NCI-H748 treated with DMSO at 0.1 percent for 48 hours (cell line): ENCODE measurements at regions not wholly inside any gene's neighbourhood (a gene's known extent, or its start where the extent isn't known, plus 50 kb on each side); places are given as distances from the start of the nearest gene placed in this dataset.
"Not testable (repeated sequence)": the region's sequence is repeated elsewhere in the genome, so short reads cannot be mapped to it uniquely, and the experiment has no call there.

Experiments
- DNase-seq: peaks from one replicate; lab custom pipeline; 2025; lab: John Stamatoyannopoulos, UW

DNA sequence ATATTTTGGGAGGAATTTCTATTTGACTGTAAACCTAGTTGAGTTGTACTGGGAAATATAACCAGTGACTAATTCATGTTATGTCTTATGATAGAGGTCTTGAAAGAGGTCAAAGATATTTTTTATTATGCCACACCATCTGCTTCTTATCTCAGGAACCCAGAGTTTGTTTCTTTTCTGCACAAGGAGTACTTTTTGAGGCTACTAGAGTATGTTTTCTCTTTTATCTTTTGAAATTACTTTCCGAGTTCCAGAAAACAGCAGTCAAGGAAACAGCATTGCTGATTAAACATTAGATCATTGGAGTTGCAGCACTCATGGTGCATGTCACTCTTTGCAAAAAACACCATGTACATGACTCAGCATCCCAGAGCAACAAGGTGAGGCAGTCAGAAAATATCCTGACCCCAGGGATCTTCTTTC, 645.8 kb upstream of the NR2F2 start:
- DNase-seq, result no peak

DNA sequence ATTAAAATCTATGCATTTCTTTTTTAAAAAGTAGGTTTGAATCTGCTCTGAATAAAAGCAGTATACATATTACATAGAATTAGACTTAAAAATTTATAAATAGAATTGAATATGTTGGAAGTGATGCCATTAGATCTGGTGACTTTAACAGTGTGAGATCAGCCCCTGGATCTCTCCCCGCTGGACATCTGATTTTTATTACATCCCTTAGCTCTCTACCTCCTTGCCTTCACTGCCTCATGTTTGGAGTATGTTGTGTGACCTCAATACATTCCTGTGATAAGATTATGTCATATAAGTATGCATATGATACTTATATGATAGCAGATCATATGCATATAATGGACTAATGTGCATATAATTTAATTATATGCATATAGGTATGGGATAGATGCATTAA, 643.4 kb upstream of the NR2F2 start:
- no peak for DNase-seq

DNA sequence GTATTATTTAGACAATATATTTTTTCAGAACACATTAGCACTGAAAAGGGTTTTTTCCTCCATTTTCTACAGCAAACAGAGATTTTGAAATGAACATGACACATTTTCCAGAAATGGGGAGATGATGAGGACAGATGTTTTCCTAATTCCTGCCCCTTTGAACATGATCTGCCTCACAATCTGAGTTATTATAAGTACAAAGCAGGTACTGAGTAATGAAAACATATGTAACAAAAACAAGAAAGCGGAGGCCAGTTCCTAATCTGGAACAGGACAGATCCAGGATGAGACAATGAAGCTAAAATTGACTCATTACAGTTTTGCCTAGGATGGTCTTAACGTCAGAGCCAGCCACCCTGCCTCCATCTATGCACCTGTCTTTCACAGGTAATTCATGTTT, 642.8 kb upstream of the NR2F2 start:
- DNase-seq, result no peak

DNA sequence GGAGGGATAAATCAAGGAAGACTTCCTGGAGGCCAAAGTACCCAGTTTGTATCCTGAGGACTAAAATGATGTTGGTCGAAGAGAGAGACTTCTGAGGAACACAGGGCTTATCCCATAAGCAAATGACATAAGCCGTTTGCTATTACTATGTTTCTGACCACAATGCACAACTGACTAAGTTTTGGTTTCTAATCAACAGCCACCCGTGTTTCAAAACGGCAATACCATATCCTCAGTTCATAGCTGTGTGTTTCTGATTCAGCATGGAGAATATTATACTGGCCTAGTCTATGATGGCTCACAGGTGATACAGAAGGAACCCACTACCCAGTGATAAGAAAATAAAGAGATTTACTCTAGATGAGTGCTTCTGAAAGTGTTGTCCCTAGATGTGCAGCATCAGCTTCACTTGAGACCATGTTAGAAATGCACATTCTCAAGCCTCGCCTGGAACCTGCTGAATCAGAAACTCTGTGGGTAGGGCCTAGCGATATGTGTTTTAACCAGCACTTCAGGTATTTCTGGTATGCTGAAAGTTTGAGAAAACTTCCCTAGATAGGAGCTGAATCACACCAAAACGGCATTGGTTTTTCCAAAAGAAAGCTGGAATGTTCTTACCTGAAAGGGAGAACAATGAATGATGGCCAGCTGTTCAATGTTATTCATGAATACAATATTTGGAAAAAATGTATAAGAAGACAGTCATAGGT, 639.7 kb upstream of the NR2F2 start:
- DNase-seq, result no peak

DNA sequence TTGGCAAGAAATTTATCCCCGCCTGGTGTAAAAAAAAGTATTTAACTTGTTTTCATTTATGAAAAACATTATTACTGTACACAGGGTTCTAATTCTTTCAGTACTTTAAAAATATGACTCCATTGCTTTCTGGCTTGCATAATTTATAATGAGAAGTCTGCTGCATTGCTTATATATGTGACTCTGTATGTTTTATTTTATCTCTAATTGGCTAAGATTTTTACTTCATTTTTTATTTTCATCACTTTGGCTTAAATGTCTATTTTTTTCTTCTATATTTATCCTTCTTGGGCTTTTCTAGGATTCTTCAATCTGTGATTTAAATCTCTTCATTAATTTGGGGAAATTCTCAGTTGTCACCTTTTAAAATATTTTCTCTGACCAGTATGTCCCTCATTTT, 636.6 kb upstream of the NR2F2 start:
- DNase-seq, result no peak

DNA sequence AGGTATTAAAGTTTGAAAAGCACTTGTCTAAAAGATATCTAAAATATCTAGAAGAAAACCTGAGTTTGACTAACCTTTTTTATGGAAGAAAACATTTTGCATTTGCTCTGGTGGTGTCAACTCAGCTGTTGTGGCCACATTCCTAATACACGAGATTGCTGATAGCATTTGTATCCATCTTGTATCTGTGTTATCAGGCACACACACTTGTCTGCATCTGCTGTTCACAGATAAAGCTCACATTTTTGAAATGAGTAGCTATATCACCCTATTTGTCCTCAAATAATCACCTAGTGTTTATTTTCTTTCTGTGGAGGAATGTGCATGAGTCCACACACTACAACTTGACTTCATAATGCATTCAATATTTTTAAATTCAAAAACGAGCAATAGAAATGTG, 632.3 kb upstream of the NR2F2 start:
- DNase-seq, result no peak

DNA sequence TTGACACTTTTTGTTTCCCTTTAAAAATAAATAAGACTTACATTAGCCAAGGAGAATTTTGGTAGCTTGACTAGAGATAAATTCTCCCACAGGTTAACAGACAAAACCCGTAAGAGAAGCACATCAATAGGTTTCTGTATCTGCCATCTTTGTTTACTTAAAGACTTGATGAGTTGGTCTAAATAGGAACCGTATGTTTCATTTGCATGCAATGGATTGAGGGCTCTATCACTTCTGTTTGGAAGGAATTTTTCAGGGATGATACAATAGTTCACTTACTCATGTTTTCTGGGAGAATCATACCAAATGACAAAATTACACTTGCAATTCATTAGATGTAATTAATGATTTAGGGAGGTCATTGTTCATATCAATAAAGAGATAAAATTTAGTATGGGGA, 631.5 kb upstream of the NR2F2 start:
- DNase-seq, result no peak

DNA sequence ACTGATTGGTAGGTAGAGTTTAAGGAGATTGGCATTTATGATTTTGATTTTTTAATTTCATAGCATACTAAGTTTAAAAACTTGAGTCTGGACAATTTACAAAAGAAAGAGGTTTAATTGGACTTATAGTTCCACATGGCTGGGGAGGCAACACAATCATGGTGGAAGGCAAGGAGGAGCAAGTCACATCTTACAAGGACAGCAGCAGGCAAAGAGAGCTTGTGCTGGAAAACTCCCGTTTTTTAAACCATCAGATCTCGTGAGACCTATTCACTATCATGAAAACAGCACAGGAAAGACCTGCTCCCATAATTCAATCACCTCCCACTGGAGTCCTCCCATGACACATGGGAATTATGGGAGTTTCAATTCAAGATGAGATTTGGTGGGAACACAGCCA, 630.9 kb upstream of the NR2F2 start:
- no peak for DNase-seq

DNA sequence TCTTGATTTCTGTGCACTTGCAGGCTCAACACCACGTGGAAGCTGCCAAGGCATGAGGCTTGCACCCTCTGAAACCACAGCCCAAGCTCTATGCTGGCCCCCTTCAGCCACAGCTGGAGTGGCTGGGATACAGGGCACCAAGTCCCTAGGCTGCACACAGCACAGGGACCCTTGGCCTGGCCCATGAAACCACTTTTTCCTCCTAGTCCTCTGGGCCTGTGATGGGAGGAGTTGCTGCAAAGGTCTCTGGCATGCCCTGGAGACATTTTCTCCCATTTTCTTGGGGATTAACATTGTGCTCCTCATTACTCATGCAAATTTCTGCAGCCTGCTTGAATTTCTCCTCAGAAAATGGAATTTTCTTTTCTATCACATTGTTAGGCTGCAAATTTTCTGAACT, 629.8 kb upstream of the NR2F2 start:
- not testable (repeated sequence) for DNase-seq

DNA sequence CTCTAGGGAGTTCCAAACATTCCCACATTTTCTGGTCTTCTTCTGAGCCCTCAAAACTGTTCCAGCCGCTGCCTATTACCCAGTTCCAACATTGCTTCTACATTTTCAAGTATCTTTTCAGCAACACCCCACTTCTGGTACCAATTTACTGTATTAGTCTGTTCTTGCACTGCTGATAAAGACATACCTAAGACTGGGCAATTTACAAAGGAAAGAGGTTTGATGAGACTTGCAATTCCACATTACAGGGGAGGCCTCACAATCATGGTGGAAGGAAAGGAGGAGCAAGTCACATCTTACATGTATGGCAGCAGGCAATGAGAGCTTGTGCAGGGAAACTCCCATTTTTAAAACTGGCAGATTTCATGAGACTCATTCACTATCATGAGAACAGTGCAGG, 629.1 kb upstream of the NR2F2 start:
- no peak for DNase-seq

DNA sequence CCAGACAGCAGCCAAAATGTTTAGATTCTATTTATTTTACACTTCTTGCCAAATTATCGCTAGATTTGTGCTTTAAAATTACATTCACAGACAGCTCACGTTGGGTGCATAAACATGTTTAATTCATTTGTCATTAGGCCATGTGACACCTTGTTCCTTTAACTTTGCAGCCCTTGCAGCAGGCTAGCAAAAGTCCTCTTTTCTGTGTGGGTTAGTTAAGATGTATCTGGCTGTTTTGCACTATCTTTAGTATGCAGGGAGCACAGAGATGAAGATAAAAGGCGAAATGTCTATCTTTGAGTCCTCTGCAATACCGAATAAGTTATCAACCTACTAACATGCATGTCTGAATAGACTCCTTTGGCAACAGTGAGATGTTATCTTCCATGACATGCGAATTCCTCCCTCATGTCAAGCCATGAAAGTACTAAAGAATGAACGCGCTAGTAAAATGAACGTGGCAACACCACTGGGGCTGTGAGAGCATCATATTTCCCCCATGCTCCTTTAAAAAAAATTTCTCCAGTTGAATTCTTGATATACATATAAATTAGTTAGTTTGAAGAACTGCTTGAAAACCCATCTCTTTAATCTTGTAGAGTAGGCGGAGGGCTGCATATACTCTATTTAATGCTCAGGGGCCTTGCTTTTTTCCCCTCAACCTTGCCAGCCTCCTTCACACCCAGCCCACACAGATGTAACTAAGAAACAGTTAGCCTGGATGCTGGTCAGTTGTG, 620.4 kb upstream of the NR2F2 start:
- DNase-seq, result no peak

DNA sequence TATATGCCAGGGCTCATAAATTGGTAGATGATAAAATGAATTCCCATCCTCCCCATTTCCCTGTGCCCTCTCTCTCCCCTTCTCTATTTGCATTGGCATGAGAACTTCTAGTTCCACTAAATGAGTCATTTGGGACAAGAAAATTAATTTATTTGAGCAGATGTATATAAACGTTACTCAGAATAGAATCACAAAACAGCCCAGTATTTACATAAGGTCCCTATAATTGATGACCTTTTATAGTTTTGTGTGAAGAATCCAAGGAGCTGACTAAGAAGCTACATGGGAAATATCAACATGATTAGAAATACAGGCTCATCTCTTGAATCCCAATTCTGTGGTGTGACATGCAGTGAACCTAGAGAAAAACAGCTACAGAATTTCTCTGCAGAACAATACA, 617.7 kb upstream of the NR2F2 start:
- DNase-seq, result no peak

DNA sequence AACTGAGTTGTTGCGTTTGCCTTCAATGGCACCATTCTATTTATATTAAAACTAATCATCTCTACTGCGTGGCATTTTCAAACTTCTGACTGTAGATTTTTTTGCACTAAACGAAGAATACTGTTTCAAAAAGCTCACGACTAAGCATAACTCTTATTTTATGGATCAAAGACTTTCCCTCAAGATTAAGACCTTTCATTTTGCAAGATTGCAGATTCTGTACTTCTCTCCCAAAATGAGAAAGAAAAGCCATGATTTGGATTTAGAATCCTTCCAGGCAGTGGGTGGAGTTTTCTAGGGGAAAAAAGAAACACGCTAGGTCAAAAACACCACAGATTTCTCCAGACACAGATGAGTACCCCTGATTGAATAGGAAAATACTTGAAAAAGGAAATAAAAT, 617.2 kb upstream of the NR2F2 start:
- DNase-seq, result no peak

DNA sequence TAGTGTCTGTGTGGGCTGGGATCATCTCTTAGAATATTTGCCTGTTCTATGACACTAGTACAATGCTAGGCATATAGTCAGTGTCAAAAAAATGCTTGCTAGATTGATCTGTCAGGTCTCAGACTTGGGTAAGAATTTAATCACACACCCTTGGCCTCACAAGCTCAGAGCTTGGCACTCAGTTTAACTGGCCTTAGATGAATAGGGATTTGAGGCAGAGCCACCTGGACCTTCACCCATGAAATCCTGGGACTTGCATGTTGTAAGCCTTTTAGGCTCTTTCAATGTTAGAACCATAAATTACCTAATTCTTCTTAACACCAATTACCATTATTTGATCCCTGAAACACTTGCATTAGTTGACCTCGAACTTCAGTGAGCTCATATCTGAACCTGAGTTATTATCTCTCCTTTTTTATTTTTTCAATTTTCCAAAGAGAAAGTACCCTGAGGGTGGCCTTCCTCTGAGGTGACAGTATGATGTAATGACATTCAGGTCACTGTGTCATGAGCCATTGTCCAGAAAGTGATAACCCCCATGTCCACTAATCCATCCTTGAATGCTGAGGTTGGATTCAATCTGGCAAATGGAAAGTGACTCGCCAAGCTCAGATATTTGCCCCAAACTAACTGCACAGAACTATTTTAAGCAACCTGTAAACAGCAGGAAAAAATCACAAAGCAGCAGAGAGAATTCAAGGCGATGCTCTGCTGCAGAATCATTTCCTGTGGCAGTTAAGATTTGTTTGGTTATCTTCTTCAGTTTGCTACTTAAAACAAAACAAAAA, 615.2 kb upstream of the NR2F2 start:
- DNase-seq, result no peak

DNA sequence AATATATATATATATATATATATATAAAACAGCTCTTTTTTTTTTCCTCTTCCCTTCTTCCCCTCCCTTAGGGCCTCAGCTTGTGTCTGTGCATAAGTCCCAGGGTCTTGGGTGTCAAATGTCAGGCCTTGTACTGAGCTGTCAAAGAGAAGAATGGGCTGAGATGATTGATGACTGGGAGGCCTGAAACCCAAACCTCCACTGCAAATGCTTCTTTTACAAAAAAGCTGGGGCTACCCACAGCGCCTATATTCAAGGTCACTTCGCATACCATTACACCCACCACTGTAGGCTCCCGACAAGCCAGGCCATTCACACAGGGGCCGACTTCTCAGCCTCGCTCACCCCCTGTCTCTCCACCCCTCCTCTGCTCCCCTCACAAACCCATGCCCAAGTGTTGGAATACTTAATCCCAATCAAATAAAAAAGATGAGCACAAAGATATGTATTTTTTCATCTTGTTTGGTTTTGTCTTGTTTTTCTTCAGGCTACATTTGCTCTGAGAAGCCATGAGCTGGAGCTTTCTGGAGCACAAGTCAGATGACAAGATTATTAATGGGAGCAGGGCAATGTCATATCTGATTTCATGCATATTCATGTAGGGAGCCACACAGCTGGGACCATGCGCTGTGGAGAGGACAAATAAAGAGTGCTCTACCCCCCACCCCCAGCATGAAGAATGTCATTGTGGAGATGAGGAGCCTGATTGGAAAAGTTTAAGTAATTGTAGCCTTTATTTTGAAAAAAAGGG, 614.4 kb upstream of the NR2F2 start:
- no peak for DNase-seq

DNA sequence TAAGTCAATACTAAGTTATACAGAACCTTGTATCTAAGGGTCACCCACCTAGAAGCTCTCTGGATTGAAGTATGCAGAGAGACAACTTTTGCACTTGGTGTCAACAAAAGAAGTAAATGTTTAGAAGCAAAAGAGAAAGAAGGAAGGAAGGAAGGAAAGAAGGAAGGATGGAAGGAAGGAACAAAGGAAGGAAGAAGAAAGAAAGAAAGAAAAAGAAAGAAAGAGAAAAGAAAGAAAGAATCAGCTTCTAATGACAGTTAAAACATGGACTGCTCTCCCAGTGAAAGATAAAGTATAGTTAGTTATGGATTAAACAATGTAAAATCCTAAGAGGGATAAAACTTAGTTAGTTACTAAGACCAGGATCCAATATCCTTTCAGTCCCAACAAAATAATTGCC, 613.8 kb upstream of the NR2F2 start:
- no peak for DNase-seq

DNA sequence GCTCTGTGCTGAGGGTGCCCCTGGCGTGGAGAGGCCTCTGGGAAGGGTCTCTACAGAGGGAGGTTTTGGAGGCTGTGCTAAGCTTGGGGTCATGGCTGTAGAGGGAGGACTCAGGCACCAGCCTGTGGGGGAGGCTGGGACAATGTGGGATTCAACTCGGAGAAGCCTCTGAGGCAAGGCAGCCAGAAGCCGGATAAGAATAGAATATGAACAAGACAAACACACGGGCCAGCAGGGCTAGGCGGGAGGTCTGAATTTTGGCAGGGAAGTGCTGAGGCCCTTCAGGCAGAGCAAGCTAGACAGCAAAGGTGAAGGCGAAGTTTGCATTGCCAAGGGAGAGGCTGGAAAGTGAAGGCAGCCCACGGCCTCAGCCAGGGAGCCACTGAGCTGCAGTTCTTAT, 612.1 kb upstream of the NR2F2 start:
- DNase-seq, result no peak

DNA sequence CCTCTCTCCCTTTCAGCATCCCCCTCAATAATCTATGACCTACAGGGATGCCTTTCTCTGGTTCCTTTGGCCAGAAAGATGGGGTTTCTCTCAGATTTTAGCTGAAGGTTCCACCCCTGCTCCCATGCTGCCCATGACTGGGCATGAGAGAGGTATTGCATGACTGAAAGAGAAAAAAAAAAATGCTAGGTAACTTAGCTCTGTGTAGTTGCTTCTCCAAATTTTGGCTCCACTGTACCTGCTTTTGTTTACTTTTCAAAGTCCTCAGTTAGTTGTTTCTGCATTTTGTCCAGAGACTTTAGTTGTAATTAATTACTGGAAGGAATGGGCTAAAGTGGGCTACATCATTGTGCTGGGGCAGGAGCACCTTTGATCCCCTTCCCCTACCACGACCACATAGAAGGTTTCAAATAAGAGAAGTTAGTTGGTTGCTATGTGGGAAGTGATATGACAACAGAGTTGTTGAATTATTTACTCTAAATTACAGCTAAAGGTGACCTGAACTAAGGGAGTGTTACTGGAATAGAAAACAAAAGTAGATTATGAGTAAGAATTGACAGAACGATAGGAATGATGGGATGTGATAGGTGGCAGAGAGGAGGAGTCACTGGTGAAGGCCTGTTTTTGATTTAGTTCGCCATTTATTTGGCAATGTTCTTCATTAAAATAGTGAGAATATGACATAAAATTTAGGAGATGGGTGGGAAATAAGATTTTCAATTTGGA, 605.4 kb upstream of the NR2F2 start:
- DNase-seq, result no peak

DNA sequence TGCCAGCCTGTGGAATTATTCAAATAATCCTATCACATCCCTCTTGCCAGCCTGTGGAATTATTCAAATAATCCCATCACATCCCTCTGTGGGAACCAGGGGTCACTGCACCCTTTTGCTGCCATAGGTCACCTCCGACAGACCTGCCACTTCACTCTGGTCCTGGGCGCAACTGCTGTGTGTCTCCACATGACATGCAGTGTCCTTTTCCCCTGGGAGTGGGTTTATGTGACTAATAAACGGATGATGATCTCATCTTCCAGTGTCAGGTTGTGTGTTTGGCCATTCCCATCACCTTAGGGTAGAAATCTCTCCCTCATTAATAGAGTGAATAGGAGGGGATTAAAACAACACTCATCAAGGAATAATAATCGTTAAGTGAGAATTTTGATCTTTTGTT, 603.6 kb upstream of the NR2F2 start:
- DNase-seq, result no peak

DNA sequence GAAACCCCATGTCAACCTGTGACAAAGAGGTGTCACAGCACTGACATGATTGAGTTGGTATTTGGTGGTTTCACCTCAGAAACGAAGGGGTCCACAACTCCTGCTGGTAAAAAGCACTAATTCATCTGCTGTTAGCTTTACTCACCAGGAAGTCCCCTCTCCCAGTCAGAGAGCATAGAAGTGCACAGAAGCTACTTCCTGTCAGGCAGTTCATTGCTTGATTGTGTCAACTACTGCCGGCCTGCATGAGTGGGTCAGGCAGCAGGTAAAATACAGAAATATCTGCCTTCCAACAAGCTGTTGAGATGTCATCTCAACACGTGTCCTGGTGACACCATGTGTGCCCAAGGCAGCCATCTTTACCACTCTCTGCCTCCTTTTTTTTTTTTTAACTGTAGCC, 596.6 kb upstream of the NR2F2 start:
- DNase-seq, result no peak

DNA sequence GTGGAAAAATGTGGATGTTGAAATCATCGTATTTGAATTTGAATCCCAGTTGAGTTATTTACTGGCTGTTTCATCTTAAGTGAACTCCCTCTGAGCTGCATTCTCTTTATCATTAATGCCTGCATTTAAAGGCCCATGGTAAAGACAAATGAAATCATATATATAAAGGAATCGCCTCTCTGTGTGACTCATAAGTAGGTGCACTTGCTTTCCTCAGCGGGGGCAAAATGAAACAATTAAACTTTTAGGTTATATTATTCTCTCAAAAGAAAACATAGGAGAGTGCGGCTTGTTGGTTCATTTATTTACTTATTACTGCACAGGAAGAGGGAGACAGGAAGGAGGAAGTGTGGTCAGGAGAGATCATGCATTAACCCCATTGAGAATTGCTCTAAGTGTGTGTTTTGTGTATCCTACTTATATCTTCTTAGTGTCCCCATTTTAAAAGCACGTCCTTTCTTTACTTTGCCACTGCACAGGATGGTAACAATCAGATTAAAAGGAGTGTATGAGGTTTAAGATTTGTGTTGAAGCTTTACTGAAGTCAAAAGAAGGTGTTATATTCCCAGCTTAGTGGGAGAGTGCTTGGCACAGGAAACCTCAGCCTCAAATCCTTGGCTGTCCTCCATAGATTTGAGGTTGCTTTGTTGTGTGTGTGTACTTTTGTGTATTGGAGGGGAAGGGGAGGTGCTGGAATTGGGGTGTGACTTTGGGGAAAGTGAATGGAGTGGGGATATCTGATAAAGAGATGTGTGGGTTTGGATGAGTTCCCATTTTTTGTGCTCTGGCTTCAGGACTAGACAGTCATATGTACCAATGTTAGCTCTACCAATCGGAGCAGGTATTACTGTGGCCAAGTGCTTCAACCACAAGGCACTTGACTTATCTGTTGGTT, 595.8 kb upstream of the NR2F2 start:
- no peak for DNase-seq
